SK-N-SH (cell line): ENCODE measurements at regions not wholly inside any gene's neighbourhood (a gene's known extent, or its start where the extent isn't known, plus 50 kb on each side); places are given as distances from the start of the nearest gene placed in this dataset.

Source experiments
- CTCF ChIP-seq: fragments of 200-600 bp; sonication (generic); IDR thresholded peaks from 2 replicates; pipeline ENCODE4 v1.6.1; 2017; ENCODE audit warnings: antibody characterized with exemption, mild to moderate bottlenecking, moderate library complexity
- EP300 ChIP-seq, 2 experiments: IDR thresholded peaks; 2 replicates each; pipeline versions ENCODE4 v1.4.0 to v1.6.1; 2012; ENCODE audit warnings: borderline replicate concordance in 1 of 2, low read depth in 1 of 2, low read length in 1 of 2
- EZH2phosphoT487 ChIP-seq: fragments of 200-600 bp; sonication (generic); IDR thresholded peaks from 2 replicates; pipeline ENCODE4 v1.6.1; 2017; ENCODE audit warnings: low read depth, mixed run types, mild to moderate bottlenecking, antibody characterized with exemption, moderate library complexity, borderline replicate concordance
- GATA2 ChIP-seq: sonication (generic); formaldehyde crosslinking; IDR thresholded peaks from 2 replicates; pipeline ENCODE4 v1.5.0; 2020; ENCODE audit warnings: mild to moderate bottlenecking, missing genetic modification reagents
- MAX ChIP-seq: IDR thresholded peaks from 2 replicates; pipeline ENCODE4 v1.4.0; 2012; ENCODE audit warnings: low read depth
- POLR2AphosphoS5 ChIP-seq: IDR thresholded peaks from 2 replicates; pipeline ENCODE4 v1.6.1; 2012; ENCODE audit warnings: low read depth, low read length
- RAD21 ChIP-seq: IDR thresholded peaks from 2 replicates; pipeline ENCODE4 v1.6.1; 2012; ENCODE audit warnings: mild to moderate bottlenecking, low read length
- REST ChIP-seq: IDR thresholded peaks from 2 replicates; pipeline ENCODE4 v1.6.1; 2012; ENCODE audit warnings: mild to moderate bottlenecking, low read depth, low read length, moderate library complexity
- RFX5 ChIP-seq: IDR thresholded peaks from 2 replicates; pipeline ENCODE4 v1.6.1; 2012; ENCODE audit warnings: mild to moderate bottlenecking, improper control_type of control experiment, low read length
- TCF12 ChIP-seq: IDR thresholded peaks from 2 replicates; pipeline ENCODE4 v1.4.0; 2012
- USF2 ChIP-seq: fragments of 150-350 bp; IDR thresholded peaks from 2 replicates; pipeline ENCODE4 v1.6.1; 2017; ENCODE audit warnings: antibody characterized with exemption, low read length, low read depth, borderline replicate concordance
- ZBTB33 ChIP-seq: IDR thresholded peaks from 2 replicates; pipeline ENCODE4 v1.4.0; 2012; ENCODE audit warnings: low read depth, borderline replicate concordance

GRCh38 chr5:84494453-84494852 lies 109.8 kb upstream of the EDIL3 start:
- TF ChIP-seq POLR2AphosphoS5 (no peak), TCF12 (no peak), MAX (no peak), ZBTB33 (no peak), CTCF (no peak), USF2 (no peak), RFX5 (no peak), RAD21 (no peak), EP300 (IDR thresholded peaks at IDR 0.05; ENCODE audit: borderline replicate concordance in 1 of 2, low read depth in 1 of 2, low read length in 1 of 2) (no peak), REST (no peak), EZH2phosphoT487 (no peak), GATA2 (CRISPR knock-in tag) (no peak)
